HCT116 (cell line): ENCODE measurements at regions not wholly inside any gene's neighbourhood (a gene's known extent, or its start where the extent isn't known, plus 50 kb on each side); places are given as distances from the start of the nearest gene placed in this dataset.

ENCODE experiments used
- EZH2 ChIP-seq: fragments of 200-600 bp; sonication (generic); IDR thresholded peaks from 2 replicates; pipeline ENCODE4 v1.6.1; 2017; ENCODE audit warnings: antibody characterized with exemption, mixed run types
- POLR2A ChIP-seq: IDR thresholded peaks from 2 replicates; pipeline ENCODE4 v1.7.0; 2011; ENCODE audit warnings: borderline replicate concordance; ENCODE audit not compliant: insufficient read depth, insufficient read length; ENCODE audit errors: extremely low read depth
- SIN3A ChIP-seq: IDR thresholded peaks from 2 replicates; pipeline ENCODE4 v1.6.1; 2012; ENCODE audit warnings: low read depth

DNA sequence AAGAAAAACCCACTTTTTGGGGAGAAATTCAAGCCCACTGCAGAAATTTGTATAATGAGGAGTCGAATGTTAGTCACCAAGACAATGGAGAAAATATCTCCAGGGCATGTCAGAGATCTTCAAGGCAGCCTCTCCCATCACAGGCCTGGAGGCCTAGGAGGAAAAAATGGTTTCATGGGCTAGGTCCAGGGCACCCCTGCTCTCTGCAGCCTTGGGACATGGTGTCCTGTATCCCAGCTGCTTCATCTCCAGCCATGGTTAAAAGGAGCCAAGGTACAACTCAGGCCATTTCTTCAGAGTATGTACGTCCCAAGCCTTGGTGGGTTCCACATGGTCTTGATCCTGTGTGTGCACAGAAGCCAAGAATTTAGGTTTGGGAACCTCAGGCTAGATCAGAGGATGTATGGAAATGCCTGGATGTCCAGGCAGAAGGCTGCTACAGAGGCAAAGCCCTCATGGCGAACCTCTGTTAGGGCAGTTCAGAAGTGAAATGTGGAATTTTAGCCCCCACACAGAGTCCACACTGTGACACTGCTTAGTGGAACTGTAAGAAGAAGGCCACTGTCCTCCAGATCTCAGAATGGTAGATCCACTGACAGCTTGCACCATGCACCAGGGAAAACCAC lies 561.4 kb downstream of the ISL1 start:
- TF ChIP-seq POLR2A (no peak), SIN3A (no peak), EZH2 (no peak)
